HFFc6 (cell line): ENCODE measurements at regions not wholly inside any gene's neighbourhood (a gene's known extent, or its start where the extent isn't known, plus 50 kb on each side); places are given as distances from the start of the nearest gene placed in this dataset.
A peak's percentile ranks its signal among the peaks of the same experiment; 100 is the strongest.

Source experiments
- DNase-seq: peaks from one replicate; pipeline ENCODE4 v3.0.0-alpha.2; 2018
- H3K27ac Mint-ChIP-seq: 2 replicates; pipeline ENCODE4 v1.8.0; 2020; ENCODE audit warnings: mild to moderate bottlenecking, mixed read lengths
- H3K27me3 Mint-ChIP-seq: 2 replicates; pipeline ENCODE4 v1.8.0; 2021; ENCODE audit warnings: mild to moderate bottlenecking, moderate library complexity, mixed read lengths; ENCODE audit not compliant: insufficient read depth
- H3K36me3 Mint-ChIP-seq: 2 replicates; pipeline ENCODE4 v1.8.0; 2021; ENCODE audit warnings: low read depth, mixed read lengths
- H3K4me1 Mint-ChIP-seq: 2 replicates; pipeline ENCODE4 v1.8.0; 2020; ENCODE audit warnings: low read depth, mixed read lengths
- H3K4me3 Mint-ChIP-seq: 2 replicates; pipeline ENCODE4 v1.8.0; 2020; ENCODE audit warnings: mild to moderate bottlenecking, moderate library complexity, mixed read lengths
- H3K9me3 Mint-ChIP-seq: 2 replicates; pipeline ENCODE4 v1.8.0; 2020; ENCODE audit warnings: mild to moderate bottlenecking, mixed read lengths
- CTCF ChIP-seq: fragments of 200-600 bp; sonication (generic); IDR thresholded peaks from 2 replicates; pipeline ENCODE4 v1.5.0; 2021; ENCODE audit warnings: antibody characterized with exemption, mild to moderate bottlenecking

GRCh38 chr1:172979828-172980227, 70.9 kb downstream of the TNFSF18 start:
- DNase-seq = no peak
- Mint-ChIP-seq H3K4me3 (no peak overlapping the region), H3K27me3 (no peaks in the 10 kb centered on the region), H3K36me3 (peaks cover 3% of the 10 kb centered on the region; the same call in 1 of the 2 replicates), H3K9me3 (no peaks in the 10 kb centered on the region; the same call in 1 of the 2 replicates), H3K4me1 (peaks cover 61% of the 10 kb centered on the region), H3K27ac (peak overlapping the region; percentile 72; the same call in 1 of the 2 replicates)
- TF ChIP-seq CTCF = no peak

- H3K27me3 Mint-ChIP-seq = no peaks in the 10 kb centered on the region
- TF ChIP-seq CTCF = no peak
Observed at GRCh38 chr1:172980456-172980855, 70.3 kb downstream of the TNFSF18 start.

GRCh38 chr1:172980971-172981370, 69.8 kb downstream of the TNFSF18 start:
- no peak for DNase-seq
- TF ChIP-seq CTCF = no peak
- Mint-ChIP-seq H3K36me3 (peaks cover 3% of the 10 kb centered on the region; the same call in 1 of the 2 replicates), H3K27ac (peak overlapping the region; percentile 72), H3K27me3 (no peaks in the 10 kb centered on the region), H3K9me3 (no peaks in the 10 kb centered on the region), H3K4me1 (peaks cover 50% of the 10 kb centered on the region), H3K4me3 (no peak overlapping the region; the same call in 1 of the 2 replicates)

More at GRCh38 chr1:172980456-172980855, 70.3 kb downstream of the TNFSF18 start:
- H3K27ac Mint-ChIP-seq = peak overlapping the region; percentile 72
- peak; percentile 61 for DNase-seq
- peak overlapping the region; percentile 1; the same call in 1 of the 2 replicates for H3K4me3 Mint-ChIP-seq
- peaks cover 55% of the 10 kb centered on the region for H3K4me1 Mint-ChIP-seq
- no peaks in the 10 kb centered on the region for H3K9me3 Mint-ChIP-seq
- peaks cover 3% of the 10 kb centered on the region; the same call in 1 of the 2 replicates for H3K36me3 Mint-ChIP-seq
